NCI-H2081 (cell line): ENCODE measurements at regions not wholly inside any gene's neighbourhood (a gene's known extent, or its start where the extent isn't known, plus 50 kb on each side); places are given as distances from the start of the nearest gene placed in this dataset.
A peak's percentile ranks its signal among the peaks of the same experiment; 100 is the strongest.
"Not testable (repeated sequence)": the region's sequence is repeated elsewhere in the genome, so short reads cannot be mapped to it uniquely, and the experiment has no call there.

ENCODE experiments used
- DNase-seq, 2 experiments: peaks; one replicate each; lab custom pipeline; 2025; lab: John Stamatoyannopoulos, UW

DNA sequence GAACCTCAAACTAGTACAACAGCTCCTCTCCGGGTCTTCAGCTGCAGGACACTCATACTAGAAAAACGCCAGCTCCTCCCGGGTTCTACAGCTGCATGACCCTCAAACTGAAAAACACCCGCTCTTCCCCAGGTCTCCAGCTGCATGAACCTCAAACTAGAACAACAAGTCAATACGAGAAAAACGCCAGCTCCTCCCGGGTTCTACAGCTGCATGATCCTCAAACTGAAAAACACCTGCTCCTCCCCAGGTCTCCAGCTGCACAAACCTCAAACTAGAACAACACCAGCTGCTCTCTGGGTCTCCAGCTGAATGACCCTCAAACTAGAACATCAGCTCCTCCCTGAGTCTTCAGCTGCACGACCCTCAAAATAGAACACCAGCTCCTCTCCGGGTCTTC is 315.0 kb upstream of the TFPI start:
- DNase-seq, result no peak

- DNase-seq, result no peak
Measured at GRCh38 chr2:187871506-187871905, 317.3 kb upstream of the TFPI start.

GRCh38 chr2:187873132-187873531 is 318.9 kb upstream of the TFPI start:
- no peak for DNase-seq

- DNase-seq, result no peak
Measured at GRCh38 chr2:187874786-187875185, 320.6 kb upstream of the TFPI start.

DNA sequence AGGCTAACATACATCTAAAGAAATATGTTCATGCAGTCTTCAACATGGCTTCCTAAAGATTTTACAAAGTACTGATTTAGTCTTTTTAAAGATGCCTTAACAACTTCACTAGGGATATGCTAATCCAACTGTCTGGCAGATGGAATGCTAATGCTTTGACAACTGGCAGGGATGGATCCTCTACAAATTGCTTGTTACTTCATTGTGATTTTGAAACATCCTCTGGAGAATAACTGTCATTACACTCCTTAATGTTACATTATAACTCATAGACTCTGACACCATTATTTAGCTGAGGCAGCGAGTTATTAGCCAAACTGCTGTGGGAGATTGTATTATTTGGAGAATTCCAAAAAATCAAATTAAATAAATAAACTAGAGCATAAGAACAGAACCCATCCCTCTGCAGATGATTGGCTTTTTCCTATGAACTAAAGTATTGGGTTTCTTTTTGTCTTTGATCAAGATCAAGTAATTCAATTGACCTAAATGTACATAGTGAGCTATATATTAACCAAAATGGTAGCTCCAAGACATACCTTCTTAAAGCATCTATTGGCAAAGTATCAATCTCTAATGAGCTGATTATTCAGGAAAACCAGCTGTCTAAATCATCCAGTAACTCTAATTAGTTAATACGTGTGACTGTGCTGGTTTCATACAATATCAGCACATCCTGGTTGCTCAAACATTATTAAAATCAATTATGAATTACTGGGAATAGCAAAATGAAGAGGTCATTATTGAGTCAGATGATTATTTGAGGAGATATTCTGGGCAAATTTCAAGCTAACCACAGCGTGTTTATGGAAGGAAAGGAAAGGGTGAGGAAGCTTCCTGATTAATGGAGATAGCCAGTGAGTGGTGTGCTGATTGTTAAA is 321.3 kb upstream of the TFPI start:
- no peak for DNase-seq

DNA sequence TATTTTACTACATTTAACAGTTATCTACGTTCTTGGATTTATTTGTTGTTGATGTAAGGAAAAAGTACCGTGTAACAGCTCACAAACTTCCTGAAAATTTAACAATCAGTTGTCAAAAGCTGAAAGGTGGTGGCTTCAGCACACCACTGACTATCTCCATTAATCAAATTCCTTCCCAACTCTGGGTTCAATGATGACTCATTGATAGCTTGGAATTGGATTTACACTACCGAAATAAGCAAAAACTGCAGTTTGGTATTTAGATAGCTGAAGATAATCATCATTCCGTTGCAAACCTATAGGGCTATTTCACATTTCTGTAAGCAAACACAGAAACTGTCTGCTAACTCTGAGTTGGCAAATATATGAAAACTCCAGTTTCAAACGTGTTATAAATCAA is 322.3 kb upstream of the TFPI start:
- DNase-seq, result no peak

DNA sequence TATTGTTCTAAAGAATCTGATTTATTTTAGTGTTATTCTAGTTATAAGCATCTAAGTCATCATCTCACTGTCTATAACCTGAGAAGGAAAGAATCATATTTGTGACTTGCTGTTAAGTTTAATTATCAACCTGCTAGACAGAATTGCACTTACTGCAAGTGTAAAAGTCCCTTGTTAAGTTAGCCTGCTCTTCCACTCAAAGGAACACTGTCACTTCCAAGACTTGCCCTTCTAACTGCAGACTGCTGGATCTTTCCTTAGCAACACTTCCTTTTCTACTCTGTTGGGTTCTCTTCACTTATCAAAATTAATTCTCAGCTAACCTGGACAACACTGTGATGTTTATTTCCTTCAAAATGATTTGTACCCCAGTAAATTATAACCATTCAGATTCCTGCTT is 323.2 kb upstream of the TFPI start:
- no peak for DNase-seq

GRCh38 chr2:187878112-187878511 is 323.9 kb upstream of the TFPI start:
- no peak for DNase-seq

DNA sequence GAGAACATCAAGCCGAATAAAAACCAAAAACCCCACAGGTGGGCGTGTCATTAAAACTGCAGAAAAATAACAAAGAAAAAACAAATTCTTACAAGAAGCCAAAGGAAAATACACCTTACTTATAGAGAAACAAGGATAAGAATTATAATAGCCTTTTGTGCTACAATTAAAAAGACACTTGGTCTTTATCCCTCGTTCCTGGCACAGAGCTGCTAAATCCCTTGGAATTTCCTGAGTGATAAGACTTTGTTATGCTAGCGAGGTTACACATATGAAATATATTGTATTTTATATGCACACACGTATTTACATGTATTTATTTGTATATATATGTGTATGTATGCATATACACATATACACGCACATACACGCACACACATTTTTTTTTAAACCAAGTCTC is 325.3 kb upstream of the TFPI start:
- DNase-seq, result no peak

- DNase-seq, result no peak
Measured at GRCh38 chr2:187884003-187884402, 329.8 kb upstream of the TFPI start.

DNA sequence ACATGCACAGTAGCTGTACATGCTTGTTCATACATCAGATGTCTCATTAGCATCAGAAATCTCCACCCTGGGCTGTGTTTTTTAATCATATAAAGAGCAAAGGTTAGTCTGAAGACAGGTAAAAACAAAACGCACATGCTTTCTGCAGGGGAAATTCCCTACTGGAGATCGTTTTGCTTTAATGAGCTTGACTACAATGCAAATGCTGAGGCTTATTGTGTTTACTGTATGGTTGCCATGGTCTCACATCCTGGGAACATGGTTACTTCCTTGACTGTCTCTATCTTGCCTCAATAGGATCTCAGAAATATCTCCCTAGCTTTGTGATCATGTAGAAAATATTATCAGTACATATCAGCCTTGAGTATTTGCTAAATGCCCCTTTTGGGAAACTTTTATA is 336.5 kb upstream of the TFPI start:
- peak; percentile 1 to 62 for DNase-seq

DNA sequence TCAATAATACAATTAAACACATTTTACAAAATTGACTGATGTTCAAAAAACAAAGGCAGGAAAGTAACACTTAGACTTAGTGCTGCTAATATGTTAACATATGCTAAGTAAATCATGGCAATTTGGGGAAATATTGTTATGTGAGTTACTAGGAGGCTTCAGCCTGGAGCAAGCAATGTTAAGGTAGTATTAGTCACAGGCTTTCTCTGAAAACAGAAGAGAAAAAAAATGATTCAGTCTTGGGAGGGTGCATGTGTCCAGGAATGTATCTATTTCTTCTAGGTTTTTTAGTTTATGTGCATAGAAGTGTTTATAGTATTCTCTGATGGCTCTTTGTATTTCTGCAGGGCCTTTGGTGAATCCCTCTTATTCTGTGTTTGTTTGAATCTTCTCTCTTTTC is 345.8 kb upstream of the TFPI start:
- DNase-seq, result no peak

GRCh38 chr2:187906021-187906420 is 351.8 kb upstream of the TFPI start:
- DNase-seq, result no peak

DNA sequence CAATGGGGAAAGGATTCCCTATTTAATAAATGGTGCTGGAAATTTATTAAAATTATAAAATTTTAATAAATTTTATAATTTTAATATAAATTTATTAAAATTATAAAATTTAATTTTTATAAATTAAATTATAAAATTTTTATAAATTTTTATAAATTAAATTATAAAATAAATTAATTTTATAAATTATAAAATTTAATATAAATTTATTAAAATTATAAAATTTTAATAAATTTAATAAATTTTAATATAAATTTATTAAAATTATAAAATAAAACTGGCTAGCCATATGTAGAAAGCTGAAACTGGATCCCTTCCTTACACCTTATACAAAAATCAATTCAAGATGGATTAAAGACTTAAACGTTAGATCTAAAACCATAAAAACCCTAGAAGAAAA is 356.7 kb upstream of the TFPI start:
- not testable (repeated sequence) for DNase-seq

- DNase-seq, result no peak
Measured at GRCh38 chr2:187912950-187913349, 358.7 kb upstream of the TFPI start.

GRCh38 chr2:187915810-187916209 is 361.6 kb upstream of the TFPI start:
- DNase-seq, result peak in 1 of 2 experiments; percentile 4

- DNase-seq, result no peak
Measured at GRCh38 chr2:187916799-187917198, 362.6 kb upstream of the TFPI start.

DNA sequence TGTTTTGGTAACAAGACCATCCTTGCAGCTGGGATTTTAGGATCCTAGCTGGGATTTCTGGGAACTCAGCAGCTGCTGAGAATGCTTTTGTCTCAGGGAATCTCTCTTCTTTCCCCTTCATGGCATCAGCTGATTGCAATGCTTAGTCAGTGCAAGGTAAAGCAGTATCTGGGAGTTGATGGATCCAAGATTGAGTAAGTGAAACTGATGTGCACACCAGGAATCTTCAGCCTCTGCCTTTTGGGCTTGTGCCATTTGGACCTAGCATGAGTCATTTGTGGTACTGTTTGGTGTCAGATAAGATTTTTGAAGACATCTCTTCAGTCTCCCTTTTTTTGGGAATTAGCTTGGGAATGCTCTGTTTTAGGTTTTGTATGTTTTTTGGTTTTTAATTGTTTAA is 363.3 kb upstream of the TFPI start:
- DNase-seq, result no peak

DNA sequence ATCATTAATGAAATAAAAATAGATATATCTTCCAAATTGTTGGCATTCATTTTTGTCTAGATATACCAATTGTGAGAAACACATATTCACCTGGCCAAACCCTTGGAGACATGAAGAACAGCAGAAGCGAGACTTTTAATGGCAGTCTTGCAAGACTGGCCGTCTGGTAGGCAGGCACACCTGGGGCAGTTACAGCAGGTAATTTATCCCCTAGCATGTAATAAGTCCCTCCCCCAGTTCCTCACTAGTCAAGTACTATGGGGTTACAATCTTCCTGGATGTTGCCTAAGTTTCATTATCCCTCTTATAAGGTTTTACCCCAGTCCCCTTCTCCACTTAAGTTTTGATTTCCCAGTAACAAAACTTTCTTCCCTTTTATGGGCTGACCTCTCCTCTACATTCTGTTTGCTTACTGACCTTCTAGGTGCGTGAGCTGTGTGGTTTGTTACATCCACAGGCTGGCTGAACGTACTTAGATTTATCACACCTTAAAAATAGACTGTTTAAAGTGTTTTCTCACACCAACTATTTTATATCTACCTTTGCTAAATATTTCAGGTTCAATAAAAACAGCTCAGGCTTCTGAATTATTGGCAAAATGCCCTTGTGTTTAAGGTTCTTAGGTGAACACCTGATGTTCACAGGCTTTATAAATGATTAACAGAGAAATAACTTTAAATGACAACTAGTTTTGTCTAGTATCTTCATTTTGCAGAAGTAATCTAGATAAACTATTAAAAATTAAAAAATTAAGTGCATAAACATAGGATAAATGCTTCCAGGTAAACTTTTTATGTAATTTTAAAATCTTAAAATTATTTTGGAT is 365.0 kb upstream of the TFPI start:
- DNase-seq, result no peak

- no peak for DNase-seq
Measured at GRCh38 chr2:187920511-187920910, 366.3 kb upstream of the TFPI start.

DNA sequence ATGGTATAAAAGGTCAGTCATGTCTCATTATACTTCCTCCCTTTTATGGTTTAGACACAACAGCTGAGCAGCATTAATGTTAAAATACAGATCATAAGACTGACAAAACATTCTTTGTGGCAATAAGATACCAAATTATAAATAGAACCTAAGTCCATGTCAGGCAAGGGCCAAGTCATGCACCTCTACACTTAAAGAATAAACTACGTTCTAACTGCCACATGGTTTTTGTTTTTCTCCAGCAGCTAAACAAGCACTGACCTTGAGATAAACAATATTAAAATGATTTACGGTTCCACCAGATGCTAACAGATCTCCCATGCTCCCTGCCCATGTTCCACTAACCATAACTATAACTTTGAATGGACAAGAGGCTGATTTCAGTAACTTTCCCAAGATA is 368.6 kb upstream of the TFPI start:
- no peak for DNase-seq

DNA sequence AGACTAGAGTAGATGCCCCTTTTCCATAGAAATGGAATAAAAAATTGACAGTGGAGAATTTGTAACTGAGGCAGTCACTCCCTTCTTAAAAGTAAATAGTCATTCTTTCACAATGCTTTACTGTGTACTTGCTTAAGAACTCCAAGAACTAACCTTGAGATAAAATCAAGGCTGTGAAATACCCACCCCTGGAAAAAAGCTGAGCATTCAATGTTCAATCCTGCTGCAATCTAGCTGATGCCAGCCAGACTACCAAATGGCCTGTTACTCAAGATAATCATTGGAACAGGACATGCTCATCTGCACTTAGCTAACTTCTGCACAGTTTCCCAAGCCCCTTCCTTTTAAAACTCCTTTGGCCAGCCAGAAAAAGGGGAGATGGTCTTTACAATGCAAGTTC is 367.4 kb upstream of the GULP1 start:
- no peak for DNase-seq

GRCh38 chr2:187934236-187934635 is 357.4 kb upstream of the GULP1 start:
- no peak for DNase-seq
